ENCODE measurements at regions not wholly inside any gene's neighbourhood (a gene's known extent, or its start where the extent isn't known, plus 50 kb on each side); places are given as distances from the start of the nearest gene placed in this dataset.

DNA sequence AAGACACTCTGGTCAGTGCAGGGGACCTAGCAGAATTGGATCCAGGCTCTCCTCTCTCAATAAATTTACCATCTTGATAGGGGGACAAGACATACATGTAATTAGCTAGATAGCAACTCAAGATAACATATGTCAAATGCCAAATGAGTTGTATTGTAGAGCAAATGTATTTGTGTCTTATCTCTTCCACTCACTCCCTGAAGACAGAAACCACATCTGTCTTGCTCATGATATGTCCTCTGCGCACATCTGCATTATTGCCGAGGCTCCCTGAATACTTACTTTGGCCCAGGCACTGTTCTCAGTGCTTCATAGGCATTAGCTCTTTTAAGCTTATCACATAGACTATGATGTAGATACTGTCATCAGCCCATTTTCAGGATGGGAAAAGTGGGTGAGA lies 122.9 kb upstream of the GATA6 start:
- TF ChIP-seq, protein P1, sequence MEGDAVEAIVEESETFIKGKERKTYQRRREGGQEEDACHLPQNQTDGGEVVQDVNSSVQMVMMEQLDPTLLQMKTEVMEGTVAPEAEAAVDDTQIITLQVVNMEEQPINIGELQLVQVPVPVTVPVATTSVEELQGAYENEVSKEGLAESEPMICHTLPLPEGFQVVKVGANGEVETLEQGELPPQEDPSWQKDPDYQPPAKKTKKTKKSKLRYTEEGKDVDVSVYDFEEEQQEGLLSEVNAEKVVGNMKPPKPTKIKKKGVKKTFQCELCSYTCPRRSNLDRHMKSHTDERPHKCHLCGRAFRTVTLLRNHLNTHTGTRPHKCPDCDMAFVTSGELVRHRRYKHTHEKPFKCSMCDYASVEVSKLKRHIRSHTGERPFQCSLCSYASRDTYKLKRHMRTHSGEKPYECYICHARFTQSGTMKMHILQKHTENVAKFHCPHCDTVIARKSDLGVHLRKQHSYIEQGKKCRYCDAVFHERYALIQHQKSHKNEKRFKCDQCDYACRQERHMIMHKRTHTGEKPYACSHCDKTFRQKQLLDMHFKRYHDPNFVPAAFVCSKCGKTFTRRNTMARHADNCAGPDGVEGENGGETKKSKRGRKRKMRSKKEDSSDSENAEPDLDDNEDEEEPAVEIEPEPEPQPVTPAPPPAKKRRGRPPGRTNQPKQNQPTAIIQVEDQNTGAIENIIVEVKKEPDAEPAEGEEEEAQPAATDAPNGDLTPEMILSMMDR (conservative IDR thresholded peaks at IDR 0.05; ENCODE audit: low read depth, low read length): no peak
- TF ChIP-seq CEBPB (IDR thresholded peaks at IDR 0.05; ENCODE audit: low read depth, low read length) (no peak), POLR2A (IDR thresholded peaks at IDR 0.05; ENCODE audit: low read depth, low read length) (no peak)

Data from IMR-90 (cell line).